CD4-positive, CD25-positive, alpha-beta regulatory T cell (primary cell): ENCODE measurements at regions not wholly inside any gene's neighbourhood (a gene's known extent, or its start where the extent isn't known, plus 50 kb on each side); places are given as distances from the start of the nearest gene placed in this dataset.

Experiments used
- ATAC-seq, 2 donors: fragments of 150-1000 bp; cut with Tn5 transposase; one replicate each; pipeline ENCODE4 v1.10.0; 2021; ENCODE audit warnings: low read depth in 2 of 2, moderate number of reproducible peaks in 2 of 2, moderate library complexity in 1 of 2
- DNase-seq, 3 donors: peaks; one replicate each; pipeline versions ENCODE4 v3.0.0 to v3.0.0-alpha.2; 2012 to 2022; ENCODE audit warnings: mixed read lengths in 1 of 3
- H3K27ac ChIP-seq: one replicate; pipeline ENCODE4 v1.7.0; 2013; ENCODE audit warnings: mild to moderate bottlenecking, low read length; ENCODE audit not compliant: insufficient read depth, poor library complexity, severe bottlenecking
- H3K27me3 ChIP-seq: one replicate; pipeline ENCODE4 v1.7.0; 2013; ENCODE audit warnings: low read length; ENCODE audit not compliant: control insufficient read depth, insufficient read depth
- H3K36me3 ChIP-seq: one replicate; pipeline ENCODE4 v1.7.0; 2013; ENCODE audit warnings: mild to moderate bottlenecking, low read length, moderate library complexity; ENCODE audit not compliant: control insufficient read depth, insufficient read depth
- H3K4me1 ChIP-seq: 2 replicates; pipeline ENCODE4 v1.7.0; 2013; ENCODE audit warnings: mild to moderate bottlenecking, low read length; ENCODE audit not compliant: insufficient read depth, control insufficient read depth, poor library complexity, severe bottlenecking
- H3K4me3 ChIP-seq: one replicate; pipeline ENCODE4 v1.7.0; 2013; ENCODE audit warnings: low read depth, mild to moderate bottlenecking, low read length, moderate library complexity
- H3K9me3 ChIP-seq, 2 experiments: 1 replicate in 1 of 2; 2 replicates in 1 of 2; pipeline ENCODE4 v1.7.0; 2013; ENCODE audit warnings: low read length in 2 of 2, mild to moderate bottlenecking in 1 of 2, moderate library complexity in 1 of 2; ENCODE audit not compliant: control insufficient read depth in 2 of 2
- H3K27ac Mint-ChIP-seq, 3 donors: one replicate each; pipeline ENCODE4 v1.8.0; 2020 to 2022; ENCODE audit warnings: mild to moderate bottlenecking in 3 of 3, mixed read lengths in 3 of 3, moderate library complexity in 2 of 3
- H3K27me3 Mint-ChIP-seq: one replicate; pipeline ENCODE4 v1.8.0; 2022; ENCODE audit warnings: mild to moderate bottlenecking, mixed read lengths
- H3K36me3 Mint-ChIP-seq: one replicate; pipeline ENCODE4 v1.8.0; 2020; ENCODE audit warnings: mixed read lengths
- H3K4me1 Mint-ChIP-seq, 4 donors: one replicate each; pipeline ENCODE4 v1.8.0; 2020 to 2022; ENCODE audit warnings: mixed read lengths in 4 of 4, mild to moderate bottlenecking in 1 of 4
- H3K4me3 Mint-ChIP-seq, 4 donors: one replicate each; pipeline ENCODE4 v1.8.0; 2020 to 2022; ENCODE audit warnings: mild to moderate bottlenecking in 4 of 4, mixed read lengths in 4 of 4, moderate library complexity in 3 of 4
- H3K9me3 Mint-ChIP-seq, 7 donors: one replicate each; pipeline ENCODE4 v1.8.0; 2020 to 2022; ENCODE audit warnings: mixed read lengths in 7 of 7, mild to moderate bottlenecking in 3 of 7, moderate library complexity in 2 of 7

DNA sequence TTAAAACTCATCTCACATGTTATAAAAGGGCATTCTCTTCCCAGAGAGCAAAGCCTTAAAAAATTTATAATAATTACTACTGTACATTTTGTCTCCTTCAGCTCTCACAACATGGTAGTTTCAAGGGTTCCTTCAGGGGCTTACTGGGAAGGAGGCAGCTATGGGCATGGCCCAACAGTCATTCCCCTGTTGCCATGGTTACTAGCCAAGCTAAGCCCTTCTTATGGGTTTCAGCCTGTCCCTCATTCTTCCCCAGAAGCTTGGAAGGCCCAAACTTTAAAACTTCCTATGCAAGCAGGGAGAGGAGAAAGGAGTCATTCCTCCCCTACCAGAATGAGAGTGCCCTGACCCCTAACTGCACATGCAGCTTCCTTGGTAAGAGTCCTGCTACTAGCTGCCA lies 82.2 kb upstream of the CNTLN start:
- no peaks in the 10 kb centered on the region for H3K27me3 Mint-ChIP-seq
- no peak overlapping the region for H3K4me3 Mint-ChIP-seq
- H3K27ac Mint-ChIP-seq: no peak overlapping the region
- H3K9me3 Mint-ChIP-seq: peaks cover 0 to 5% (median 0%) of the 10 kb centered on the region in 7 donors
- no peaks in the 10 kb centered on the region for H3K4me1 Mint-ChIP-seq
- DNase-seq: no peak
- H3K27ac ChIP-seq: no peak overlapping the region
- ATAC-seq: no peak
- H3K4me3 ChIP-seq: no peak overlapping the region
- peaks cover 0 to 5% of the 10 kb centered on the region in 2 experiments for H3K9me3 ChIP-seq
- no peaks in the 10 kb centered on the region for H3K27me3 ChIP-seq
- no peaks in the 10 kb centered on the region for H3K36me3 Mint-ChIP-seq
- H3K36me3 ChIP-seq: no peaks in the 10 kb centered on the region
- H3K4me1 ChIP-seq: no peaks in the 10 kb centered on the region

DNA sequence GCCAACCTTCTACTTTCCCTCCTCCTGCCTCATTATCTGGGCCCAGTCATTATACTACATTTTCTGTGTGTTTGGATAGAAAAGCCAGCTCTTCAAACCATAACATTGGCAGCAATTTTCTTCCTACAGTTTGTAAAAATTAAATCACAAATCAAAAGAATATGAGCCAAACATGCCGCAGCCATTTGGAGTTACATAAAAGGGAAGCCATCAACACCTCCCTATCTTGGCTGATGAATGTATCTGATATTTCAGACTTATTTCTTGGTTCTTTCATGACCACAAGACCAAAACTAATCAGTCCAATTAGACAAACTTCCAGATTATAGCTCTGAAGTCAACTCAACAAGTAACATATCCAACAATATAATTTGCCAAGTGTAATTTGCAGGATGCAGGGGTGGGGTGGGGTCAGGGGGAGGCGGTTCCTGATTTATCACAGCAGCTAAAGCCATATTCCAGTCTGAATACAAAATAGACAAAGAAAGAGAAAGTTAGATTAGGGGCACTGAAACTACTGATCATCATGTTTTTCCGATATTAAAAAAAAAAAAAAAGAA lies 89.4 kb upstream of the CNTLN start:
- Mint-ChIP-seq H3K4me1 (no peaks in the 10 kb centered on the region), H3K27ac (no peak overlapping the region), H3K9me3 (peaks cover 0 to 15% (median 5%) of the 10 kb centered on the region in 7 donors), H3K27me3 (no peaks in the 10 kb centered on the region), H3K4me3 (no peak overlapping the region), H3K36me3 (no peaks in the 10 kb centered on the region)
- ATAC-seq (no peak), DNase-seq (no peak)
- no peaks in the 10 kb centered on the region for H3K27me3 ChIP-seq
- no peak overlapping the region for H3K4me3 ChIP-seq
- H3K4me1 ChIP-seq: no peaks in the 10 kb centered on the region
- no peaks in the 10 kb centered on the region for H3K36me3 ChIP-seq
- H3K27ac ChIP-seq: no peak overlapping the region
- H3K9me3 ChIP-seq: no peaks in the 10 kb centered on the region

DNA sequence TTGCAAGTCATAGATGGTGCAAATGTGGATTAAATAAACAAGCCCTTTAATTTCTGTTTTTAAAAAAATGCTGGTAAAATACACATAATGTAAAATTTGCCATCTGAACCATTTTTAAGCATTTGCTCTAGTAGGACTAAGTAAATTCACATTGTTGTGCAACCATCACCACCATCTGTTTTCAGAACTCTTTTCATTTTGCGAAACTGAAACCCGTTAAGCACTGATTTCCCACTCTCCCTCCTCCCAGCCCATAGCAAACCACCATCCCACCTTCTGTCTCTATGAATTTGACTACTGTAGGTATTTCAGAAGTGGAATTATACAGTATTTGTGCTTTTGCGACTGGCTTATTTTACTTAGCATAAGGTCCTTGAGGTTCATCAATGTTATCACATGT lies 103.3 kb upstream of the CNTLN start:
- no peak overlapping the region for H3K4me3 Mint-ChIP-seq
- no peak for DNase-seq
- no peaks in the 10 kb centered on the region for H3K27me3 Mint-ChIP-seq

DNA sequence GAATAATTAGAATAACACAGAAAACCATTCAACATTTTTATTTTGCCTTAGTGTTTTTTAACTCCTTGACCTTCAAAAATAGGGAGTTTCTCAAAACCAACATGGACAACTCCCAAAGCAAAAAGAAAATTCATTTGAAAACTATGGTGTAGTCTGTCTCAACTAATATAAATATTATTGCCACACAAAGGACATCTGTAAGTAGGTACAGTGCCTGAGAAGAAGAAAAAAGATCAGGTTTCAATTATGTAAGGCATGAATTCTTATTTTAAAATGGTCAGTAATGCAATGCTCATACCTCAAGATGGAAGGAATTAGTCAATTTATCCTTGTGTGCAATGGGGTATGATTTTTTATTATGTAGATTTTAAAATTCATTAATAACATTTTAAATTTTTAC lies 109.6 kb upstream of the CNTLN start:
- Mint-ChIP-seq H3K4me1 (no peaks in the 10 kb centered on the region), H3K27ac (no peak overlapping the region), H3K4me3 (no peak overlapping the region), H3K27me3 (no peaks in the 10 kb centered on the region), H3K9me3 (peaks cover 0 to 19% (median 8%) of the 10 kb centered on the region in 7 donors), H3K36me3 (no peaks in the 10 kb centered on the region)
- no peak overlapping the region for H3K27ac ChIP-seq
- H3K4me1 ChIP-seq: no peaks in the 10 kb centered on the region
- H3K4me3 ChIP-seq: no peak overlapping the region
- H3K27me3 ChIP-seq: no peaks in the 10 kb centered on the region
- no peak for ATAC-seq
- H3K36me3 ChIP-seq: no peaks in the 10 kb centered on the region
- no peak for DNase-seq
- H3K9me3 ChIP-seq: peaks cover 0 to 2% of the 10 kb centered on the region in 2 experiments

More for the DNA sequence above, 103.3 kb upstream of the CNTLN start:
- H3K27ac Mint-ChIP-seq: no peak overlapping the region
- no peak overlapping the region for H3K27ac ChIP-seq
- peaks cover 0 to 20% (median 4%) of the 10 kb centered on the region in 7 donors for H3K9me3 Mint-ChIP-seq
- no peaks in the 10 kb centered on the region for H3K9me3 ChIP-seq
- H3K36me3 Mint-ChIP-seq: no peaks in the 10 kb centered on the region
- no peaks in the 10 kb centered on the region for H3K27me3 ChIP-seq
- no peaks in the 10 kb centered on the region for H3K4me1 ChIP-seq
- no peak overlapping the region for H3K4me3 ChIP-seq
- no peak for ATAC-seq
- no peaks in the 10 kb centered on the region for H3K36me3 ChIP-seq
- no peaks in the 10 kb centered on the region for H3K4me1 Mint-ChIP-seq

DNA sequence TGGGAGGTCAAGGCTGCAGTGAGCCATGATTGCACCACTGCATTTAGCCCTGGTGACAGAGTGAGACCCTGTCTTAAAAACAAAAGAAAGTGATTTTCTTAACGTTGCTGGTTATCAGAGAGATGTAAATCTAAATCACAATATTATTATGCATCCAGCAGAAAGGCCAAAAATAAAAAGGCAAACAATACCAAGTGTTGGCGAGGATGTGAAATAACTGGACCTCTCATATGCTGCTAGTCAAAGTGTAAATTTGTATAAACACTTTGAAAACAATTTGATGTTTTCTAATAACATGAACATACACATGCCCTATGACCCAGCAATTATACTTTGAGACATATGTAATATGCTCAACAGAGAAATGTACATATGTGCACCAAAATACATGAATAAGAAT lies 110.7 kb upstream of the CNTLN start:
- no peaks in the 10 kb centered on the region for H3K36me3 ChIP-seq
- no peak for ATAC-seq
- no peaks in the 10 kb centered on the region for H3K4me1 ChIP-seq
- Mint-ChIP-seq H3K4me1 (no peaks in the 10 kb centered on the region), H3K27me3 (no peaks in the 10 kb centered on the region), H3K36me3 (no peaks in the 10 kb centered on the region), H3K4me3 (no peak overlapping the region), H3K27ac (no peak overlapping the region), H3K9me3 (peaks cover 0 to 13% (median 8%) of the 10 kb centered on the region in 7 donors)
- peaks cover 0 to 2% of the 10 kb centered on the region in 2 experiments for H3K9me3 ChIP-seq
- H3K27ac ChIP-seq: no peak overlapping the region
- H3K4me3 ChIP-seq: no peak overlapping the region
- no peaks in the 10 kb centered on the region for H3K27me3 ChIP-seq
- no peak for DNase-seq

- Histone ChIP-seq H3K9me3 (peaks cover 0 to 2% of the 10 kb centered on the region in 2 experiments), H3K36me3 (no peaks in the 10 kb centered on the region), H3K27me3 (no peaks in the 10 kb centered on the region), H3K4me1 (no peaks in the 10 kb centered on the region), H3K4me3 (no peak overlapping the region), H3K27ac (no peak overlapping the region)
- Mint-ChIP-seq H3K27me3 (no peaks in the 10 kb centered on the region), H3K4me1 (no peaks in the 10 kb centered on the region), H3K36me3 (no peaks in the 10 kb centered on the region), H3K9me3 (peaks cover 0 to 12% (median 8%) of the 10 kb centered on the region in 7 donors), H3K27ac (no peak overlapping the region), H3K4me3 (no peak overlapping the region)
- no peak for DNase-seq
- ATAC-seq: no peak
Observed at GRCh38 chr9:17021387-17021970, 113.4 kb upstream of the CNTLN start.

- no peaks in the 10 kb centered on the region for H3K27me3 ChIP-seq
- no peak overlapping the region for H3K4me3 Mint-ChIP-seq
- no peaks in the 10 kb centered on the region for H3K4me1 ChIP-seq
- peaks cover 0 to 2% of the 10 kb centered on the region in 2 experiments for H3K9me3 ChIP-seq
- peaks cover 0 to 19% (median 4%) of the 10 kb centered on the region in 7 donors for H3K9me3 Mint-ChIP-seq
- H3K4me1 Mint-ChIP-seq: no peaks in the 10 kb centered on the region
- DNase-seq (no peak), ATAC-seq (no peak)
- no peak overlapping the region for H3K27ac Mint-ChIP-seq
- H3K27ac ChIP-seq: no peak overlapping the region
- H3K36me3 Mint-ChIP-seq: no peaks in the 10 kb centered on the region
- no peaks in the 10 kb centered on the region for H3K27me3 Mint-ChIP-seq
- no peaks in the 10 kb centered on the region for H3K36me3 ChIP-seq
- H3K4me3 ChIP-seq: no peak overlapping the region
Observed at GRCh38 chr9:17019398-17019797, 115.4 kb upstream of the CNTLN start.

GRCh38 chr9:17018540-17019196 lies 116.2 kb upstream of the CNTLN start:
- peaks cover 0 to 19% (median 2%) of the 10 kb centered on the region in 7 donors for H3K9me3 Mint-ChIP-seq
- no peak overlapping the region for H3K27ac Mint-ChIP-seq
- H3K4me3 ChIP-seq: no peak overlapping the region
- ATAC-seq: no peak
- no peaks in the 10 kb centered on the region for H3K36me3 Mint-ChIP-seq
- no peaks in the 10 kb centered on the region for H3K4me1 ChIP-seq
- no peaks in the 10 kb centered on the region for H3K4me1 Mint-ChIP-seq
- H3K4me3 Mint-ChIP-seq: no peak overlapping the region
- no peak for DNase-seq
- no peaks in the 10 kb centered on the region for H3K36me3 ChIP-seq
- H3K27me3 ChIP-seq: no peaks in the 10 kb centered on the region
- no peaks in the 10 kb centered on the region for H3K27me3 Mint-ChIP-seq
- H3K9me3 ChIP-seq: no peaks in the 10 kb centered on the region
- H3K27ac ChIP-seq: no peak overlapping the region
